SIG-M5 treated with dmso at 0.1 percent for 504 hours (cell line): ENCODE measurements at regions not wholly inside any gene's neighbourhood (a gene's known extent, or its start where the extent isn't known, plus 50 kb on each side); places are given as distances from the start of the nearest gene placed in this dataset.
"Not testable (repeated sequence)": the region's sequence is repeated elsewhere in the genome, so short reads cannot be mapped to it uniquely, and the experiment has no call there.

Experiments
- DNase-seq: peaks from one replicate; lab custom pipeline; 2025; ENCODE audit not compliant: unreplicated experiment; lab: John Stamatoyannopoulos, UW

- DNase-seq: no peak
Observed at GRCh38 chr1:118828038-118828437, 160.1 kb downstream of the TBX15 start.

GRCh38 chr1:118827636-118828035, 160.5 kb downstream of the TBX15 start:
- no peak for DNase-seq

- no peak for DNase-seq
Observed at GRCh38 chr1:118827207-118827606, 160.9 kb downstream of the TBX15 start.

- DNase-seq: no peak
Observed at GRCh38 chr1:118826669-118827068, 161.5 kb downstream of the TBX15 start.

GRCh38 chr1:118825619-118826018, 162.5 kb downstream of the TBX15 start:
- DNase-seq: no peak

GRCh38 chr1:118821801-118822200, 166.3 kb downstream of the TBX15 start:
- no peak for DNase-seq

GRCh38 chr1:118820864-118821263, 167.3 kb downstream of the TBX15 start:
- no peak for DNase-seq

GRCh38 chr1:118815909-118816308, 172.2 kb downstream of the TBX15 start:
- no peak for DNase-seq

GRCh38 chr1:118812555-118812954, 175.6 kb downstream of the TBX15 start:
- DNase-seq: no peak

GRCh38 chr1:118811156-118811555, 177.0 kb downstream of the TBX15 start:
- DNase-seq: no peak

- no peak for DNase-seq
Observed at GRCh38 chr1:118809586-118809985, 178.6 kb downstream of the TBX15 start.

- DNase-seq: not testable (repeated sequence)
Observed at GRCh38 chr1:118803128-118803527, 185.0 kb downstream of the TBX15 start.

GRCh38 chr1:118791094-118791691, 196.9 kb downstream of the TBX15 start:
- DNase-seq: no peak

GRCh38 chr1:118788463-118788862, 199.7 kb downstream of the TBX15 start:
- DNase-seq: no peak

- no peak for DNase-seq
Observed at GRCh38 chr1:118786454-118787155, 201.5 kb downstream of the TBX15 start.

GRCh38 chr1:118785246-118785645, 202.9 kb downstream of the TBX15 start:
- no peak for DNase-seq

- DNase-seq: no peak
Observed at GRCh38 chr1:118783095-118783758, 204.9 kb downstream of the TBX15 start.

- no peak for DNase-seq
Observed at GRCh38 chr1:118773656-118774055, 214.5 kb downstream of the TBX15 start.

- no peak for DNase-seq
Observed at GRCh38 chr1:118767971-118768370, 220.2 kb downstream of the TBX15 start.

- DNase-seq: no peak
Observed at GRCh38 chr1:118753976-118754375, 234.2 kb downstream of the TBX15 start.

GRCh38 chr1:118751166-118751565, 237.0 kb downstream of the TBX15 start:
- no peak for DNase-seq

GRCh38 chr1:118744420-118744819, 243.7 kb downstream of the TBX15 start:
- no peak for DNase-seq
